ENCODE measurements at regions not wholly inside any gene's neighbourhood (a gene's known extent, or its start where the extent isn't known, plus 50 kb on each side); places are given as distances from the start of the nearest gene placed in this dataset.

DNA sequence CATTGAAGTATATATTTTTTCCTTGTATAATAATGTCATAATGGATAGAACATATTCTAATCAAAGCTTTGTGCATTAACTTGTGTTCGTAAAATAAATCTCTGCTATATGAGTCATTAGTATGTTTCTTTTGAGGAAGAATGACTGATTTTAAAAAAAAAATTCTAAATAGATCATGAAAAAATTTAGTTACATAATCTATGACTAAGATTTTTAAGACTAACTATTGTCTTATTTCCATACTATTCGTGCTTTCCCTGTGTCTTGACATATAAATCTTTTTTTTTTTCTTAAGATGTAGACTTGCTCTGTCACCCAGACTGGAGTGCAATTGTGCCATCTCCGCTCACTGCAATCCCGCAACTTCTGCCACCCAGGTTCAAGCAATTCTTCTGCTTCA, 226.1 kb downstream of the DSEL start:
- no peak for DNase-seq (ENCODE audit: low spot score)

DNA sequence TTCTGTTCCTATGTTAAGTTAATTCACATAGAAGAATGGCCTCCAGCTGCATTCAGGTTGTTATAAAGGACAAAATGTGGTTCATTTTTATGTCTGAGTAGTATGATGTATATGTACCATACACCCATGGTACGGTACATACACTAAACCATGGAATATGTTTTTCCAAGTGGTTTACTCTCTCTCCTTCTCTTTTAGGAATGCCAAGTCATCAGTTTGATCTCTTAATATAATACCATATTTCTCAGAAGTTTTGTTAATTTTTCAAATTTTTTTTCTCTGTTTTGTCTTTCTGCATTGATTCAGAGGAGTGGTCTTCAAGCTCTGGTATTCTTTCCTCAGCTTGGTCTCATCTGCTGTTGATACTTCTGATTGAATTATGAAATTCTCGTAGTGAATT, 230.9 kb downstream of the DSEL start:
- DNase-seq (ENCODE audit: low spot score): no peak

DNA sequence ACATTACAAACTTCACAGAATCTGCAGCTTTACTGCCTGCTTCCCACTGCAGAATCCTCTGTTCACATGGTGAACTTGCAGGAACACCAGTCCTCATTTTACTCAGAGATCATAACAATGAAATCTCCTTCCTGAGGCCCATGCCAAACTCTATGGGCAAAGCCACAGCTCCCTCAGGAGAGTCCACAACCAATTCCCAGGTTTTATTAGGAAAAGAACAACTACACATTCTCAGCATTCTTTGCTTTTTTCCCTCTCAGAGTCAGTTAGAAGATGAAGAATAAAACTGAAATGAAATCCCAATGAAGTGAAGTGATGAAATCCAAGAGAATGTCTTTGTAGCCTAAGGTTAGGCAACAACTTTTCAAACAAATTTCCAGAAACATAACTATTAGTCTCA, 233.7 kb downstream of the DSEL start:
- DNase-seq (ENCODE audit: low spot score): no peak

DNA sequence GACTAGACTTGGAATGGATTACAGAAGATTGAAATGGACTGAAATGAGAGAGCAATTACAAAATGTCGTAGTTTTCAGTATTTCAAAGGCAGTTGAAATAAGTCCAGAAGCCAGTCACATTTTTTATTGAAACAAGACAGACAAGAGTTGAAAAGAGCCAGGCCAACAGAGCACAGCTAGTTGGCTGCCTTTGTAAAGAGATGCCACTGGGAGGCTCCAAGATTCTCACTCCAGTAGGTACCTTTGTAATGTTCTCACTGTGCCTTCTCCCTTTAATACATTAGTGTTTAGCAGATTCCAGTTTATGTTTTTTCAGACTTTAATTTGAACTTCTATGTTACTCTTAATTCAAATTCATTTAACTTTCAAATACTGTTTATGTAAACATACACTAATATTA, 234.8 kb downstream of the DSEL start:
- DNase-seq (ENCODE audit: low spot score): no peak

DNA sequence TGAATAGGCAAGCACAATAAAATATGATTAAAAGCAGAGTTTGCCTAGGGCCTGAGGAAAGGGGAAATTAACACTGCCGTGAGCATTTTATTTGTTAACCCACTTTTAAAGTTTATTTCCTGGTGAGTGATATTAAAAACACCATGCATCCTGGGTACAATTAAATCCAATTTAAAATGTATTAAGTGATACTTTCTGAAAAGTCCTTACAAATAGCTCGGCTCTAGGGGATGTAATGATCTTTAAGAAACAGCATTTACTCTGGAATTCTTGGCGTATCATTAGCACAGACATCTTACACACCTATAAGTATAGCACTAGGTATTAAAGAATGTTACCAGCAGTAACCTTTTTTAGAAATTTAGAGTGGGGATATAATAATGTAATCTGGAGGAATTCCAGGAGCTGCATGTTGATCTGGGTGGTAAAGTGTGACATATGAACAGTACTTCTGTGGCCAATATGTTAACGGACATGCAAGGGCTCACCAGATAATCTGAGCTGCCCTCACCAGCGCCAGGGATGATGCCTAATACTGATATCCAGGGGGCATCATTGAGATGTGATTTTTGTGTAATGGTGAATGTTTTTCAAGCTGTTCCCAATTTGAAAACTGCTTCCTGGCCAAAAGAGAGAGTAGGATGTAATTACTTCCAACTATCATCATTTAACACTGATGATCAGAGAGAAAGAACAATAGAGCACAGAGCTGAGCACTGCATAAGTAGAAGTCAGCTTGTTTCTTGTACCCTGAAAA, 235.9 kb downstream of the DSEL start:
- DNase-seq (ENCODE audit: low spot score): no peak

DNA sequence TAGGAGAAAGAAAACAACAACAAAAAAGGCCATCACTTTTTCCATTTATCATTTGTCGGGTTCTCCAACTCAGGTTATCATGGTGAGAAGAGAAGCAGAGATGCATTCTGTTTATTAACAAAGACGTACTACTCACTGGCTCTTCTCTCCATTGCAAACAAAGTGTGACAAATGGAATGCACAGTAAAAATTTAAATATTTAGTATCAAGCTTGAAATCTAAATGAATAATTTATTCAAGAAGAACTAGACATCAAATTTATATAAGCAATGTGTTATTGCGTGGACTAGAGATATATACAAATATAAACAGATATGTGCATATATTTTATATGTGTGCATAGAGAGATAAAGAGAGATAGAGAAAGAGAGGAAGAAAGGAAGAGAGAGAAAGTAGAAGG, 236.5 kb downstream of the DSEL start:
- no peak for DNase-seq (ENCODE audit: low spot score)

DNA sequence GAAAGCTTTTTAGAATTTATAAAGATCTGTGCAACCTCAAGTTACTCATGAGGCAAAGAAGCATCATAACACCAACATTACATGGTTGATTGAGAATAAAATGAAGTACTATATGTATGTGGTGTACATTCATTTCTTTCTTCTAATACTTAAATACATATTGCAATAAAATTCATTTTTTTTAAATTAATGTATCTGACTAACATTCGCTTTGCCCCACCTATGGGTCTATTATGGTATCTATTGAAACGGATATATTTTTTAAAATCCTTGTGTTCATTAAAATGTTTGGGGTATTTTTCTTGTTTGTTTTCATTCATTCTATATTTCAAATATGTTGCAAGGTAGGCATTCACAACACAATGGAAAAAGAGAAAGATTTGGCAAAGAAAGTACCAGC, 237.5 kb downstream of the DSEL start:
- no peak for DNase-seq (ENCODE audit: low spot score)

DNA sequence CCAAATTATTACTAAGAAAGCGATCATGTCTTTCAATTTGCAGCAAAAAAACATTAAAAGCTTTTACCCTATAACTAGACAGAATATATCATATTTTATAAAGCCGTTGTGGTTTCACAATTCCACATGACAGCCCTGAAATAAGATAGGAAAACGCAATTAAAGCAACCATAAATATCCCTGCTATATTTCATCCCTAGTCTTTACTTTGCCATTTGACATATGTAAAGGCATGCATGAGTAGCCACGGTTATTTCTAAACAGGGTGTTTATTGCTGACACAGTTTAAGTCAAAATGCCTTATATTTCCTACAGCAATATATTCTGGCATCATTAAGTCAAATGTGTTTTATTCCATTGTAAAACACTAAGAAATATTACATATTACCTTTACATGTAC, 239.9 kb downstream of the DSEL start:
- no peak for DNase-seq (ENCODE audit: low spot score)

DNA sequence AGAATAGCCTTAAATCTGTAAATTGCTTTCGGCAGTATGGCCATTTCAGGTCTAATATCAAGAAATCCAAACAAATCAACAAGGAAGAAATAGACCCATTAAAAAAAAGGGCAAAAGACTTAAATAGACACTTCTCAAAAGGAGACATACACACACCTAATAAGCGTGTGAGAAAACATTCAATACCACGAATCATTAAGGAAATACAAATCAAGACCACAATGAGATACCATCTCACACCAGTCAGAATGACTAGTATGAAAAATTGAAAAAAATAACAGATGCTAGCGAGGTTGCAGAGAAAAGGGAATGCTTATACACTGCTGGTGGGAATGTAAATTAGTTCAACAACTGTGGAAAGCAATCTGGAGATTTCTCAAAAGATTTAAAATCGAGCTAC, 243.2 kb downstream of the DSEL start:
- no peak for DNase-seq (ENCODE audit: low spot score)

DNA sequence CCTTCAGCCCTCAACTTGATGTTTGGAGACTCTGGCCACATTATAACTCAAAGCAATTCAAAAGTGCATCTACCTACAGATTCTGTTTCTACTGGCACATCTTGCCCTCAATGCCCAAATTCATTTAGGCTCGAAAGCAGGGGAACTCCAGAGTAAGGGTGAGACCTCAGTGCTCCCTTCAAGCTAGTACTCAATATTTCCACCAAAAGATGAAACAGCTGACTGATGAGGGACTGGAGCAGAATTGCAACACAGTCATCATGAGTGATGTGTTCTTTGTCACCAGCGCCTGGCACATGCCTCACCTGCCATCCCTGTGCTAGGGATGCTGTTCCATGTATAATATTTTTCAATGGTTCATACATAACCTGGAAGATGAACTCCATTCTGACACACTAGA, 247.3 kb downstream of the DSEL start:
- no peak for DNase-seq (ENCODE audit: low spot score)

DNA sequence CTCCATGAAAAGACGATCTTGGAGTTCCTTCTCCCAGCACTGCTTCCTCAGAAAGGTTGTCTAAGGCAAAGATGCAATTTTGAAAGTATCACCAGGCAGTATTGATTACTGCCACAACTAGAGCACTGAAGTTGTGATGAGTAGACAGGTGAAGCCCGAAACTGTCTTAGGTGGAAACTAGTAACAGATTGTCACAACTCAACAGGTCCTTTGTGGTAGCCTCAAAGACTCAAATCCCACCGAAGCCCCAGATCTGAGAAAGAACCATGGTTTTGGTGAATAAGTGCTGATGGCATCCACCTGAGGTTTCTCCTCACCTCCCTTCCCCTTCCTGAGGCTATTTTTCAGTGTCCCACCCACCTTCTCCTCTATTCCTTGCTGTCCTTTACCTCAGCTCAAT, 248.0 kb downstream of the DSEL start:
- DNase-seq (ENCODE audit: low spot score): no peak

DNA sequence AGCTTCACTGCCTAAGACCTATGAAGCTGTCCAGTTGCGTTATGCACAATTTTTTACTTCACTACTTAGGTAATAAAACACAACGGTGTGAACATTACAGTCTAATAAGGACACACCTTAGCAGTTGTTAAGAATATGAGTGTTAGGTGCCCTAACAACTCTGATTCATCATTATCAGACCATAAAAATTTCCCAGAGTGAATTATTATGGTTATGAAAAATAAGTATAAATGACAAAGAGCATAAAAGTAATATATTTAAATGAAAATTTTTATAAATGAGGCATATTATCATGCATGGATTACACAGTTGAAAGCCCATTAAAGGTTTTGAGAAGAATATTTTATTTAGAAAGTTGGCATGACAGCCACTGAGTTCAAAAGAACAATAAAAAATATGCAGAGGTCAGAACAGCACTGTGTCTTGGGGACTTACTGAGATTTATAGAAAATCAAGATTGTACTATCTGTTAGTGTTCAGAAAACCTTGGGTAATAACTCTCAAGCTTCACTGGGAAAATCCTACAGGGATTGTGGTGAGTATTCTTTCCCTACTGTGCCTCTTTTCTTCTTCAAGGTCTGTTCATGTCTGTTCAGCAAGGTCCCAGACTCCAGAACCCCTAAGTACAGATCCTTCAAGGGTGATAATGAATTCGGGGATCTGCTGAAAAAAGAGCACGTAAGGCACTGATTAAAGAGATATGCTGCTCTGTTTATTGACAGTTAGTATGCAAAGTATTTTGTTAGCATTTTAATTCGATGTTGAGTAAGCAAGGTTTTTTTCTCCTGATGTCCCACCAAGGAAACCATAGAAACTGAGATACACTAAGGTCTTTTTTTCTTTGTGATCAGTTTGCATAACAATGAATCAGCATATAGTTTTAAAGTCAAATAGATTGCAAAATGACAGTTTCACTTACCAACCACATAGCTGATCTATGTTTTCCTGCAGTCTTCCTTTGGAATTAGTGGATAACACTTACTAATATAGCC, 250.0 kb downstream of the DSEL start:
- DNase-seq (ENCODE audit: low spot score): no peak

DNA sequence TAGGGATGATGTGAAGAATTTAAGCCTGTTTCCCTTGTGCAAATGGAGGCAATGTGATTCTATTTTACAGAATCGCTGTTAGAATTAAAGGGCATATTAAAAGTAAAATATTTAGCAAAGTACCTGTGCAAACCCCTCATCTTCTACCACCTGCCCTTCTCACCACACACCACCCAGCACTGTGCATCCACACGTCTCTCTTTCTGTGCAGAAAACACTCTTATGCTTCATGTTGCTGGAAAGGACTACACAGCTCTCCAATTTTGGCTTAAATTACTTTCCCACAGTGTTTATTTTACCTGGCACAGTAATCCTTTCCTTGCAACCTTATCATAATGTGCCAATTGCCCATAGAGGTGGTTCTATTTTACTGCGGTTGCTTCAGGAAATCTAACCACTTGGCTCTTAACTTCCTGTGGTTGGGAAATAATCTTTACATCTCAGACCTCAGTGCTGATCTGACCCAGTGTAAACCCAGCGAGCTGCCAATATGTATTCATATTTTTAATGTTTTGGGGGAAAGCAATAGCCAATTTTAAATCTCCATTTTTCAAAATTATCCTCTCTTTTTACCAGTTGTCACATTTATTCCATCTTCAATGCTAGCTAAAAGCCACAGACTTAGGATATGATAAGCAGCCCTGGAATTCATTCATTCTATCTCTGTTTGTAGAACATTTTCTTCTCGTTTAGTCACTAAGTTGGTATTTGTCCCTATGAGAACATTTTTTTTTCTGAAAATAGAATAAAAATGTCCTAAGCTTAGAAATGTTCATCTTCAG, 250.9 kb downstream of the DSEL start:
- DNase-seq (ENCODE audit: low spot score): no peak

DNA sequence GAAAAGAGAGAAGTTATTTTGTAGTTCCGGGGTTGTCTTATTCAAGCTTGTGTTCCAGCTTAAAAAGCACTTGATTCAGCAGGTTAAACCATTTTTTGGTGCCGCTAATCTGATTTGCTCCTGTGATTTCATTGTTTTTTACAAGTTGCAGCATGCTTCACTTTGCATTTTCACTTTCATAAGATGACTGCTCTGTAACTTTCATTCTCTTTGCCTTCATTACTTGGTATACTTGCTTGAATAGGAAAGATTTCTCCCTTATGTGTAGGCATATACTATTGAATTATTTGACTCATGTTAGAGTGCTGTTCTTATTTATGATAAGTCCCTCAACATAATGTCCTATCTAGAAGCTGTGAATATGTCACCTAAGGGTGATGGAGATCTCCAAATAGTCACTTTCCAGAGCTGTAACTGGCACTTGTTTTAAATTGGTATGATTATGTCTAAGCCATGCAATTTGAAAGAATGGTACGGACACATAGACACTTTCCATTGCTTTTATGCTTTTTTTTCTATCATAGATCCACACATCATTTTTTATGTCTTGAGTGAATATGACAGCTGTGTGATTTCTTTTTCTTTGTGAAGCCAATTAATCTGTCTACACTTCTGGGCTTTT, 254.5 kb downstream of the DSEL start:
- DNase-seq (ENCODE audit: low spot score): no peak

DNA sequence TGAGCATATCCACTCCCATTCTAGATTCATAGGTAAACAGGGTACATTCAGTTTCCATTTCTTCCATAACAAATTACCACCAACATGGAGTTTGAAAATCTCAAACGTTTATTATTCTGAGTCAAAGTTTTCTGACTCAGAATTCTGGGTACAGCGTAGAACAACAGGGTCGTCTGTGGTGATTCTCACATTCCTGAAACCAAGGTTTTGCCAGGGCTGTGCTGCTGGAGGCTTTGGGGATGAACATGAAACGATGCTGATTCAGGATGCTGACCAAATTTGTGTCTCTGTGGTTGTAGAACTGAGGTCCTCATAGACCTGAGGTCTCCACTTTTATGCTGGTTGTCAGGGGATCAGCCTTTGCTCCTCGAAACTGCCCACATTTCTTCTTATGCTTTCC, 255.7 kb downstream of the DSEL start:
- DNase-seq (ENCODE audit: low spot score): no peak

DNA sequence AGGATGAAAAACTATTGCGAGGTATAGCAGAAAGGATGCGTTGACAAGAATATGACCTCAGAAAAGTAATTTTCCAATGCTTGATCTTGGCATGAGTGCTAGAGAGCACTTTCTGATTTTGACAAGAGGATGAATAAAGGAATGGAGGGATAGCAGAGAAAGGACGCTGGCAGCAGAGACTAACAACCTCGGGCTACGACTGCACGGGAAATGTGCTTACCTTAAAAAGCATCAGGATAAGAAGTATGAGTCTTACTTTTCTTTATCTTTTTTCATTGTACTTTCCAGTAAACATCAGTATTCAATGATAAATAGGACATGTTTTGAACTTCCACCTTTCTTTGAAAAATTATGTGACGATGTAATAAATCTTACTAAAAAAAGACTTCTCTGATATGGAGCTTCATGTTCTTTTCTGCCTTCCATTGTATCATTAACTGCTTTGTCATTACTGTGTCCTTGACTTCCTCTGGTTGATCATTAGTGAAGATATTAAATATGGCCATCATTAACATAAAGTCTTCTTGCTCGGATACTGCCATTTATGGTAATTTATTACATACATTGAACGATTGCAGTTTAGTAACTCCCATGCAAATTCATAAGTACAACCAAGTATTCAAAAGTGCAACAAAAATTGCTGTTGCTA, 265.6 kb downstream of the DSEL start:
- DNase-seq (ENCODE audit: low spot score): no peak

DNA sequence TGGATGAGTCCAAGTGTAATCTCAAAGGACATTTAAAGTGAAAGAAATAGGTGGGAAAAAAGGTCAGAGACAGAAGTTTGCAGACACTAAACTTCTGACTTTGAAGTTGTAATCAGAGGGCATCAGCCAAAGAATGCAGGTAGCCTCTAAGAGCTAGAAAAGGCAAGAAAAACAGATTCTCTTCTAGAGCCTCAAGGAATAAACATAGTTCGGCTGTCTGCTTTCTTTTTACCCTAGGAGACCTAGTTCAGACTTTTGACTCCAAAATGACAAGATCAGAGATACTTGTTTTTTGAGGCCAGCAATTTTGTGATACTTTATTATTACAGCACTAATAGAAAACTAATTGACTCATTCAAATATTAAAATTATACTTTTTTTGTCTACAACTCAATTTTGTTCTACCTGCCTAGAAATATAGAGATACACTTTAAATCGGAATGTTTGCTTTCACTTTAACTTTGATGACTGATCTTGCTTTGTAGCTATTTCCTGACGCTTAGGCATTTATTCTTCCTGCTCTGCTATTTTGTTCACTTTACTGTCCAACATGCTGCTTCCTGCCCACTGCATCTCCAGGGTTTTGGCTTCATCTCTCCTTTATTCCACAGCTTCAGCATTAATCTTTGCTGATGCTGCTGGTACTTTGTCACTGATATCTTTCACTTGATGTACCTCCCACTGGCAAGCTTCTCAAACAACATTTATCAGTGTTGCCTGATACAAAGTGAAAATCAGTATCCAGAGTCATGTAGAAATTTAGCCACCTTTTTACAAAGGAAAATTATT, 272.5 kb downstream of the DSEL start:
- DNase-seq (ENCODE audit: low spot score): no peak

DNA sequence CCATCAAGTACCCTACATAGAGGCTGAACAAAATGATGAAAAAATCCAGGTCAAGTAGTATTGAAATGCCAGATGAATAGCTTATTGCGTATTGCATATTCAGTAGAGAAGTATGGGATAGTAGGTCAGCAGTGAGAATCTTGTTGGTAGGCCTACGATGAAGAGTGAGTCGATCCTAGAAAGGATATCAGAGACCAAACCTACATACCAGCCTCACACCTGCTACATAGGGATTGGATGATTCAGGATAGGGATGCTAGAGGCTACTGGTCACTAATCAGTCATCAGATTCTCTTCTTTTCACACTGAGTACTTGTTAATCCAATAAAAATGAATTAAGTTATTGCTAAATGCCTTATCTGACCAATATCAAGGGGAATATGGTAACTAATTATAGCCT, 274.5 kb downstream of the DSEL start:
- DNase-seq (ENCODE audit: low spot score): no peak

DNA sequence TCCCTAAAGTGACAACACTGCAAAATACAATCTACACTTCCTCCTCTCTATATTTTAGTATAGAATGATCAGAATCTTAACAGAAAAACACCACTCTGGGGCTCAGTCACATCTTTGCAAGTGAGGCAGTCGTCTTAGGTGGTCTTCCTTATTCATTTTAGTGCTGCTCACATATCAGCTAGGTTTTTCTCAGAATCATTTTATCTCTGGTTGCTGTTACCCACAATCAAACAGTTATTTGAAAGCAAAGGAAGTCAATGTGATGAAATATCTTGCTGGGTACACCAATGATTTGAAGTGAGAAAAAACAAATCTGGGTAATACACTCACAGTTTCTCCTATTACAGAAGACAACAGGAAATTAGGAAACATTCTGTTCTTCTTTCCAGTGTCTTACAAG, 275.2 kb downstream of the DSEL start:
- DNase-seq (ENCODE audit: low spot score): no peak

DNA sequence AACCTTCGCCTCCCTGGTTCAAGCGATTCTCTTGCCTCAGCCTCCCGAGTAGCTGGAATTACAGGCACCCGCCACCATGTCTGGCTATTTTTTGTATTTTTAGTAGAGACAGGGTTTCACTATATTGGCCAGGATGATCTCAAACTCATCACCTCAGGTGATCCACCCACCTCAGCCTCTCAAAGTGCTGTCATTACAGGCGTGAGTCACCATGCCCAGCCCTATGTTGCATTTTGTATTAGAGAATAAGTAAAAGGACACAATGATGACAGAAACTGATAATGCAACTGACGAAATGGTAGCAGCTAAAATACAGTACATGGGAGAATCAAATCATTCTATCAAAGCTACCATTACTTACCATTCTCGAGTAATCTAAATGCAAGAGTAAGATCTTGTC, 276.7 kb downstream of the DSEL start:
- DNase-seq (ENCODE audit: low spot score): no peak

DNA sequence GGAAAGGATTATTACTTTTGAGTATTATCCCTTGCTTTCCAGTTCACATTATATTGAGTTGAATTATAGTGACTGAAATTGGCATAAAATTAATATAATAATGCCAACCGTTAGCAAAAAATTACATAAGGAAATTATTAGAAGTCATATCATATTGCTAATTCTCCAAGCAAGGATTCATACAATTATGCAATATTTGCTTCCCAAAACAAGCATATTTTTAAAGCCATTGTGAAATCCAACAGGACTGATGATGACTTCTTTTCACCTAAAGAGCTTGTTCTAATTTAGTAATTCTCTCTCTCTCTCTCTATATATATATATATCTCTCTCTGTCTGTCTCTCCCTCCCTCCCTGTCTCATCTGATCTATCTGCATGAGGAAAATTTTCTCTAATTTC, 283.5 kb downstream of the DSEL start:
- no peak for DNase-seq (ENCODE audit: low spot score)
